IPS DF 6.9 (cell line): ENCODE measurements at regions not wholly inside any gene's neighbourhood (a gene's known extent, or its start where the extent isn't known, plus 50 kb on each side); places are given as distances from the start of the nearest gene placed in this dataset.

Experiments
- DNase-seq: peaks from one replicate; pipeline ENCODE4 v3.0.0-alpha.2; 2013; ENCODE audit warnings: low read depth, low spot score
- H3K27ac ChIP-seq: one replicate; pipeline ENCODE4 v1.5.1; 2013; ENCODE audit warnings: low read length, control low read depth
- H3K27me3 ChIP-seq: 2 replicates; pipeline ENCODE4 v1.6.1; 2013; ENCODE audit warnings: mild to moderate bottlenecking, low read length; ENCODE audit not compliant: control insufficient read depth, insufficient read depth
- H3K36me3 ChIP-seq: 2 replicates; pipeline ENCODE4 v1.6.1; 2013; ENCODE audit warnings: low read length; ENCODE audit not compliant: control insufficient read depth, insufficient read depth
- H3K4me1 ChIP-seq: 2 replicates; pipeline ENCODE4 v1.6.1; 2013; ENCODE audit warnings: low read length; ENCODE audit not compliant: control insufficient read depth, insufficient read depth
- H3K4me3 ChIP-seq: 2 replicates; pipeline ENCODE4 v1.5.1; 2013; ENCODE audit warnings: mild to moderate bottlenecking, low read length
- H3K9me3 ChIP-seq: 2 replicates; pipeline ENCODE4 v1.6.1; 2013; ENCODE audit warnings: low read length, inconsistent platforms; ENCODE audit not compliant: control insufficient read depth, insufficient read depth
- WGBS: extraction: QIAGEN DNeasy Blood & Tissue Kit; methylation state at CpG from one replicate; pipeline ENCODE4 v1.1.7; 2013; ENCODE audit warnings: mixed read lengths, missing lambda C conversion rate; ENCODE audit not compliant: insufficient read length, insufficient coverage; 5-methylcytosine and 5-hydroxymethylcytosine counted together

- H3K4me3 ChIP-seq: no peak overlapping the region
- H3K27ac ChIP-seq: no peak overlapping the region
- H3K36me3 ChIP-seq: no peaks in the 10 kb centered on the region
- no peaks in the 10 kb centered on the region for H3K9me3 ChIP-seq
- DNase-seq: no peak
- H3K4me1 ChIP-seq: peaks cover 4% of the 10 kb centered on the region; the same call in 1 of the 2 replicates
- H3K27me3 ChIP-seq: no peaks in the 10 kb centered on the region
- no CpG with 5 or more reads among the region's 1 CpG for whole genome bisulfite sequencing
These were observed 78.0 kb upstream of the TNC start for GRCh38 chr9:115195912-115196311.

DNA sequence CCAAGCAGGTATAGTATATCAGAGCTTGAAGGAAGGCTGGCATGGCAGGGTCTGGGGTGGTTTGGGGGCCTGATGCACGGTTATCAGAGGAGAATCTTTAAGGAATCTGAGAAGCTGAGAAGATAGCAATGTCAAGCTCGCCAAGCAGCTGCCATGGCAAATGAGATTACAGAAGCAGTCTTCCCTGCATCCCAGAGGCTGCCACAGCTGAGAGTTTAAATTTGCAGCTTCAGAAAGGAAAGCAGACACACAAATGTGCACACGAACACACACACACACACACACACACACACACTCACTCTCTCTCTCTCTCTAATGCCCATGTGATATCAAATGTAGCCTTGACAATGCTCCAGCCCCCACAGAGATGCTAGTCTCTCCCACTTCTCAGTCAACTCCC is 79.0 kb upstream of the TNC start:
- no peak overlapping the region for H3K27ac ChIP-seq
- peaks cover 2% of the 10 kb centered on the region; the same call in 1 of the 2 replicates for H3K4me1 ChIP-seq
- no CpG with 5 or more reads among the region's 3 CpGs for WGBS
- no peaks in the 10 kb centered on the region for H3K36me3 ChIP-seq
- H3K9me3 ChIP-seq: no peaks in the 10 kb centered on the region
- H3K4me3 ChIP-seq: no peak overlapping the region
- DNase-seq: no peak
- no peaks in the 10 kb centered on the region for H3K27me3 ChIP-seq

DNA sequence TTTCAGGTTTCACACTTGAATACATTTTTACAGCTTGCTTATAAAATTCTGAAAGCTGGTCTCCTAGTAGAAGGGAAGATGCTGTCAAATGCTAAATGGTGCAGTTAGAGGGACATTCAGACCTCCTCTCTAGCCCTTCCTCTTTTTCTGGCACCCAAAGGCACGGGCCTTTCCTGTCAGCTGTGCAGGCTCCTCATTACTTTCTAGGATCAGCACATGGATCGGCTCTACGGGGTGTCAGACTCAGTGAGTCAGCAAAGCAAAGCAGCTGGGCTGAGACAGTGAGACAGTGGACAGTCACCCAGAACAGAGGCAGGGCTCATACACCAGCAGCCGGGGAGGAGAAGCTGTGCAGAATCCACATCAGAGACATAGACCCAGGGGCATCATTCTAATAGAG is 80.0 kb upstream of the TNC start:
- no peak for DNase-seq
- Histone ChIP-seq H3K4me1 (peaks cover under 1% of the 10 kb centered on the region; the same call in 1 of the 2 replicates), H3K27me3 (no peaks in the 10 kb centered on the region), H3K4me3 (no peak overlapping the region), H3K27ac (no peak overlapping the region), H3K36me3 (no peaks in the 10 kb centered on the region), H3K9me3 (no peaks in the 10 kb centered on the region)
- no CpG with 5 or more reads among the region's 4 CpGs for WGBS

GRCh38 chr9:115200711-115201505 is 83.0 kb upstream of the TNC start:
- DNase-seq: no peak
- H3K4me3 ChIP-seq: no peak overlapping the region
- no peaks in the 10 kb centered on the region for H3K9me3 ChIP-seq
- no peaks in the 10 kb centered on the region for H3K36me3 ChIP-seq
- no peaks in the 10 kb centered on the region for H3K4me1 ChIP-seq
- no peak overlapping the region for H3K27ac ChIP-seq
- no CpG with 5 or more reads among the region's 3 CpGs for WGBS
- no peaks in the 10 kb centered on the region for H3K27me3 ChIP-seq

DNA sequence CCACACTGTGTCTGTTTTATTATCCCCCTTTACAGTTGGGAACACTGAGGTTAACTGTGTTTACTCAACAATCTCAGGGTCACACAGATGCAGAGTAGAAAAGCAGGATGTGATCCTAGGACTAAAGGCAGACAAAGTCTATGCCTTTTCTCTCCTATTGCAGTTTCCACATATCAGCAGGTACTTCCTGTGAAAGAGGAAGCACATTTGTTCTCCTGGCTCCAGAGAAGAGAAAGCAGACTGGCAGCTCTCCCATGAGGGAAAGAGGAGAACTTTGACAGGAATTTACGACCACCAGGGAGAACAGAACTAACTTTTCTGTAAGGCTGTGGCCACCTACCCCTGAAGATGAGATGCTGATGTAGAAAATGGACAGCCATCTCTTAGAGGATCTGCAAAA is 84.2 kb upstream of the TNC start:
- Histone ChIP-seq H3K27me3 (no peaks in the 10 kb centered on the region), H3K4me3 (no peak overlapping the region), H3K36me3 (no peaks in the 10 kb centered on the region), H3K4me1 (no peaks in the 10 kb centered on the region), H3K27ac (no peak overlapping the region), H3K9me3 (no peaks in the 10 kb centered on the region)
- DNase-seq: no peak
- no CpG with 5 or more reads among the region's 1 CpG for whole genome bisulfite sequencing

- no peak overlapping the region for H3K27ac ChIP-seq
- DNase-seq: no peak
- H3K27me3 ChIP-seq: no peaks in the 10 kb centered on the region
- no peaks in the 10 kb centered on the region for H3K4me1 ChIP-seq
- no peaks in the 10 kb centered on the region for H3K36me3 ChIP-seq
- no CpG with 5 or more reads among the region's 2 CpGs for WGBS
- no peaks in the 10 kb centered on the region for H3K9me3 ChIP-seq
- no peak overlapping the region for H3K4me3 ChIP-seq
These were observed 85.2 kb upstream of the TNC start for GRCh38 chr9:115202960-115203751.

GRCh38 chr9:115204904-115205453 is 87.0 kb upstream of the TNC start:
- Histone ChIP-seq H3K4me1 (no peaks in the 10 kb centered on the region), H3K36me3 (no peaks in the 10 kb centered on the region), H3K27ac (no peak overlapping the region), H3K27me3 (no peaks in the 10 kb centered on the region), H3K9me3 (no peaks in the 10 kb centered on the region), H3K4me3 (no peak overlapping the region)
- no peak for DNase-seq
- WGBS: no CpG with 5 or more reads among the region's 1 CpG

- no peak for DNase-seq
- no peaks in the 10 kb centered on the region for H3K36me3 ChIP-seq
- no peak overlapping the region for H3K27ac ChIP-seq
- H3K9me3 ChIP-seq: no peaks in the 10 kb centered on the region
- no peak overlapping the region for H3K4me3 ChIP-seq
- no CpG with 5 or more reads among the region's 3 CpGs for WGBS
- no peaks in the 10 kb centered on the region for H3K4me1 ChIP-seq
- H3K27me3 ChIP-seq: no peaks in the 10 kb centered on the region
These were observed 89.3 kb upstream of the TNC start for GRCh38 chr9:115207003-115207836.

GRCh38 chr9:115208501-115208900 is 90.5 kb upstream of the TNC start:
- H3K36me3 ChIP-seq: no peaks in the 10 kb centered on the region
- H3K4me1 ChIP-seq: no peaks in the 10 kb centered on the region
- H3K4me3 ChIP-seq: no peak overlapping the region
- no peaks in the 10 kb centered on the region for H3K27me3 ChIP-seq
- no peaks in the 10 kb centered on the region for H3K9me3 ChIP-seq
- H3K27ac ChIP-seq: no peak overlapping the region
- no peak for DNase-seq
